DOHH2 (cell line): ENCODE measurements at regions not wholly inside any gene's neighbourhood (a gene's known extent, or its start where the extent isn't known, plus 50 kb on each side); places are given as distances from the start of the nearest gene placed in this dataset.

Experiments used
- CTCF ChIP-seq: fragments of 200-600 bp; sonication (generic); IDR thresholded peaks from one replicate; pipeline ENCODE4 v1.5.1; 2014; ENCODE audit warnings: antibody characterized with exemption, mild to moderate bottlenecking, low read depth, low read length; ENCODE audit not compliant: poor library complexity, severe bottlenecking
- EZH2phosphoT487 ChIP-seq: fragments of 200-600 bp; sonication (generic); IDR thresholded peaks from 2 replicates; pipeline ENCODE4 v1.6.1; 2017; ENCODE audit warnings: borderline replicate concordance, mild to moderate bottlenecking, antibody characterized with exemption, low read length, moderate library complexity, mixed read lengths

GRCh38 chr20:17835934-17836300 lies 132.7 kb downstream of the SNX5 start:
- TF ChIP-seq CTCF (no peak), EZH2phosphoT487 (no peak)
